GM12872 (cell line): ENCODE measurements at regions not wholly inside any gene's neighbourhood (a gene's known extent, or its start where the extent isn't known, plus 50 kb on each side); places are given as distances from the start of the nearest gene placed in this dataset.

Experiments
- TF ChIP-seq, protein P1 (sequence below): IDR thresholded peaks from 3 replicates; pipeline ENCODE4 v1.5.1; 2011; ENCODE audit warnings: low read depth, mild to moderate bottlenecking, low read length, moderate library complexity; ENCODE audit not compliant: insufficient read depth

GRCh38 chr13:66152596-66152995, 1077.5 kb downstream of the PCDH9 start:
- TF ChIP-seq, protein P1, sequence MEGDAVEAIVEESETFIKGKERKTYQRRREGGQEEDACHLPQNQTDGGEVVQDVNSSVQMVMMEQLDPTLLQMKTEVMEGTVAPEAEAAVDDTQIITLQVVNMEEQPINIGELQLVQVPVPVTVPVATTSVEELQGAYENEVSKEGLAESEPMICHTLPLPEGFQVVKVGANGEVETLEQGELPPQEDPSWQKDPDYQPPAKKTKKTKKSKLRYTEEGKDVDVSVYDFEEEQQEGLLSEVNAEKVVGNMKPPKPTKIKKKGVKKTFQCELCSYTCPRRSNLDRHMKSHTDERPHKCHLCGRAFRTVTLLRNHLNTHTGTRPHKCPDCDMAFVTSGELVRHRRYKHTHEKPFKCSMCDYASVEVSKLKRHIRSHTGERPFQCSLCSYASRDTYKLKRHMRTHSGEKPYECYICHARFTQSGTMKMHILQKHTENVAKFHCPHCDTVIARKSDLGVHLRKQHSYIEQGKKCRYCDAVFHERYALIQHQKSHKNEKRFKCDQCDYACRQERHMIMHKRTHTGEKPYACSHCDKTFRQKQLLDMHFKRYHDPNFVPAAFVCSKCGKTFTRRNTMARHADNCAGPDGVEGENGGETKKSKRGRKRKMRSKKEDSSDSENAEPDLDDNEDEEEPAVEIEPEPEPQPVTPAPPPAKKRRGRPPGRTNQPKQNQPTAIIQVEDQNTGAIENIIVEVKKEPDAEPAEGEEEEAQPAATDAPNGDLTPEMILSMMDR: no peak

DNA sequence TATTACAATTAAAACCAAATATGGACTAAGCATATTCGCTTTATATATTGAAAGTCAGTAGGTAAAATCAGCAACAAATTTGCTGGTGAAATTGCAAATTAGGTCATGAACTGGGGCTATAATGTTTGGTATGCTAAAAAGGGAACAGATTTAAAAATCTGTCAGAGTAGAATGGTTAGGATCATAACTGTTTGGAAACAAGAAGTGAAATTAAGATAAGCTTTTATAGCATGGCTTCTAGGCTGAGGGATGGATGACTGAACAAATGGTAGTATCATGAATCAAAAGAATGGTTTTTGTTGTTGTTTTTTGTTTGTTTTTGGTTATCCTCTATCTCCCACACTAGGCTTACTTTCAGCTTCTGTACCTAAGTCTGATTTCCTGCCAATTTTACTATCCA, 1090.4 kb downstream of the PCDH9 start:
- TF ChIP-seq, protein P1: no peak

- TF ChIP-seq, protein P1: no peak
These were observed 1090.9 kb downstream of the PCDH9 start for GRCh38 chr13:66139250-66139649.

DNA sequence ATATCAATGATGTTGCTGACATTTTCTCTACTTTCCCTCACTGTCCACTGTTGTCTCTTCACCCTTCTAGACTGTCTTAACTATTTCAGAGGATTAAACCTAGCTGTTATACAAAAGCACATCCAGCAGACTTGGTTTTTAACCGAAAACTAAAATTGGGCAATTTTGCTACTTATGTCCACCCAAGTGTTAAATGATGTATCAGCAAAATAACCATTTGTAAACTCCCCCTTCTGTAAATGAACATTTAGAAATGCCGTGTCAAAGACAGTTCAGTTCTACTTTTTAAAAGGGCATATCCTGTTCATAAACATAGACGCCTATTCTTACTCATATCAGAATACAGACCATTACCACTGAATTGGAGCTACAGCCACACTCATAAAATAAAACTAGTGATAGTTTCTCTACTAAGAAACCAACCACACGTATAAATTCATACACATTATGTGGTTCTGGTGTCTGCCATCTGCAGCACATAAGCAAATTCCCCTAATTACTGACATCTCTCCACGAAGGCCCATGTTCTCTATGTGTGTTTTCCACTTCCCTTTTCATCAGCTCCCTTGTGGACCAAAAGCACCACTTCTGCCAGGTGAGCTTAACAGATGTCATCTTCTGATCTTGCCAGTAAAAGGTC, 1091.8 kb downstream of the PCDH9 start:
- TF ChIP-seq, protein P1: no peak

DNA sequence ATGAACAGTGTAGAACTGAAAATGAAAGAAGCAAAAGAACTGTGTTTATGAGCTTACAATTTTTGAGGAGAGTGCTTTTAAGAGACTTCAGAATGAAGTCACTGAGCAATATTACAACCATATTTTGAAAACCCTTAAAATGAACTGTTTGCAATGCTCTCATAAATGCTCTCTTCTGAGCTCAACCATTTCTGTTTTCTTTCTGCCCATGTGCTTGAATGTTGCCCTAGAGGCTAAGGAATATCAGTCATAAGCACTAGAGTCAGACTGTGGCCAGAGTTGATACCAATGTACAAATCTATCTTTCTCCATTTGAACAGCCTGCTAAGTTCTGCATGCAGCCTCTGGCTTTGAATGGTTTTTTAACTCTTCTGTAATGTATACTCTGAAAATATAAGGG, 1092.8 kb downstream of the PCDH9 start:
- TF ChIP-seq, protein P1: no peak

DNA sequence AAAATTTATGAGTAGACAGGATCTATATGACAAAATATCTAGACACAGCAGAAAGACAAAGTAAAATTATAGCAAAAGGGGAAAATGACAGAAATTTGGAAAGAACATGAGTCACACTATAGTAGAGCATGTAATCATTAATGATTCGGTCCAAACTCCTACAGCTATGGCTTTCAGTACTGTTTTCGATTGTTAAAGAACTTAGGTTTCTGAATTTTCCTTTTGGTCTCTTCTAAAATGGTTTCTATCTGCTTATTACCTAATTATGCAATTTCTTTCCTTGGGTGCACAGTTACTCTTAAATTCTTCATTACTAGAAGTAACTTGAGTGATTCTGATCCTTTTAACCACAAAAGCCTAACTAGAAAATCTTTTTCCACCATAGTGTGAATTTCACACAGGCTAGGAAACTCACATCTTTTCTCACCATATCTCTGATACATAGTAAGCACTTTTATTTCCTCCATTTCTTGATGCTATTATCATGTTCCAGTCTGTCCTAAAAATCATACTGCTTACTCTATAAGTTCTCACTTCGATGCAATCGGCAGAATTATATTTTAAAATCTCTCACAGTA, 1101.4 kb downstream of the PCDH9 start:
- TF ChIP-seq, protein P1: no peak

DNA sequence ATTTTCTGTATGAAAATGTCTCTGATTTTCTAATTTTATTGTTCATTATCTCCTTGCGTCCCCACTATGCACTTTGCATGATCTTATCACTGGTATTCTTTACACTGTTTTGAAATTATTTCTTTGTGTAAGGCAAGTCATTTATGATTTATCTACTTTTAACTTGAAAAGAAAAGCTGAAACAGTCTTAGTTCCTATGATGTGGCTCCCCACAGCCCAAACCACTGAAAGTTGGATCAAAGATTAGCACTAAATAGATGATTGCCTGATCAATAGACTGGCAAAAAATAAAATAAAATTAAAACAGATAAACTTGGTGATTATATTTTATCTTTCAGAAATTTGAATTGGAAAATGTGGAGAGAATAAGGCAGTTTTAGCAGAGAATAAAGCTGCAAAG, 1101.9 kb downstream of the PCDH9 start:
- TF ChIP-seq, protein P1: no peak

GRCh38 chr13:66117563-66117962, 1112.6 kb downstream of the PCDH9 start:
- TF ChIP-seq, protein P1: no peak
